ENCODE measurements at regions not wholly inside any gene's neighbourhood (a gene's known extent, or its start where the extent isn't known, plus 50 kb on each side); places are given as distances from the start of the nearest gene placed in this dataset.
"Not testable (repeated sequence)": the region's sequence is repeated elsewhere in the genome, so short reads cannot be mapped to it uniquely, and the experiment has no call there.

DNA sequence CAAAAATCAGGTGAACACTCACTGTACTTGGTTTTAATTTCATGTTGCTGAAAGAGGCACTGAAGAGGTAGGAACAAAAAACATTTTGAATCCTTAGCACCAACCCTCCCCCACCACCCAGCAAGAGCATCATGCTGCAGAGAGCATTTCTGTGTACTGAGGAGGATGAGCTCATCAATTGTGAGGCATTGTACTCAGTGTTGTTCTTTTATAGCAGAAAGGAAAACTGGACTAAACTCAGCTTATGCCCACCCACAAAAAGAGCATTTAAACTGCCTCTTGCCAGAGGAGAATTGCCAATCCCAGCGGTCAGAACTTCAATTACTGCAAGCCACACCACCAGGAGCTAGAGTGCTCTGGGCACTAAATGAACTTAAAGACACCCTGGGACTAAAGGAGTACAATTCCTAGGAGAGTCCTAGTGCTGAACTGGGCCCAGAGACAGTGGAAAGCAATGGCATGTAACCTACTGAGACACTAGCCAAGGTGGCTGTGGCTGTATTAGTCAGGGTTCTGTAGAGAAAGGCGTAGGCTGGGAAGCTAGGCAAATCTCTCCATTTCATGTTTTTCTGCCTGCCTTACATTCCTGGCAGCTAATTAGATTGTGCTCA, 280.7 kb upstream of the KLHL4 start:
- DNase-seq: no peak

DNA sequence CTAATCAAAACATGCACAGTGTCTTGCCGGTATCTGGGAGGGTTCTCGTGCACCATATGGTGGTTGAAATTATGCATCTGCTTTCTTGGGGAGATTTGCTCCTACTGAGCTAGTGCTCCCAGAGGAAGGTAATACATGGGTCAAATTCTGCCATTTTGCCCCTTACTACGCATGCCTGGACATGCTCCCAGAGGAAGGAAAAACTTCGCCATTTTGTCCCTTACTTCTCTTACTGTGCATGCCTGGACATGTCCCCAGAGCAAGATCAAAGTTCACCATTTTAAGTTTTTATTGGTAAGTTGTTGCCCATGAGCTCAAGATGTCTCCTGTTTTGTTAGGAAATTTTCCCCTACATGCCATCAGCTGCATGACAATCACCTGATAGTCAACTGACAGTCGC, 252.1 kb upstream of the KLHL4 start:
- no peak for DNase-seq

DNA sequence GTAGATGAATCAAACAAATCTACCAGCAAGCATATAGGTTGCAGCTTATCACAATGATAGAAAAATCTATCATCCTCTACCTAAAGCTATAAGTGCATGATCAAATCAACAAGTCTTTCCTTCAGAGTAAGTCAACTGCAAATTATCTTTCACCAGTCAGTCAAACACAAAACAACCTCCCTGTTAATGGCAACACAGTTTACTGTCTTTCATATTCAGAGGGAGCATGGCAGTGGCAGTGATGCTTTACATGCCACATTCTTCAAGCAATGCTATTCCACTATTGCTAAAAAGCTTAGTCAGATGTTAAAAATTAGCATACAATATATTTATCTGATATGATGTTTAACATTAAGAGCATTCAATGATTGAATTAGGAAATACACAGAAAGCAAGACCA, 245.1 kb upstream of the KLHL4 start:
- no peak for DNase-seq

DNA sequence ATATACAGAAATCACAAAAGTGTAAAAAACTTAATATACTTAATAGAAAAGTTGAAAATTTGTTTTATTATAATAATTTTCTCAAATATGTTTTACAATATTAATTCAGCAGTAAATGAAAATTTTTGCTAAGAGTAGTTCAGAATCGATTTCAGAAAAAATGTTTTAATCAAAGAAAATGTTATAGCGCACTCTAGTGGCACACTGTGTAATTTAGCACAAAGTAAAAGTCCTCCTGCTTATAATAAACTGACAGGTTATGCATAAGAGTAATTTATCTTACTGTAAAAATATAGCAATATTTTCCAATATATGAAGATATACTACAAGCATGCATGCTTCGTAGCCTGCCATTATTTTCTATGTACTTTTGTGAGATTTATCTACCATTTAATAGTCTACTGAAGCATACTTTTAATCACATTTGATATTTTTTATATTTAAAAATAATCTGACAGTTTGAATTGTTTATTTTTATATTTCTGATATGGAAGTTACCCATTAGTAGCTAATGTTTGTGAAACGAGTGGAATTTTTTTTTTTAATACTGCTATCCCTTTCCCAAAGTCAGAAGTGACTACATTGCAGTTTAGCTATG, 217.9 kb upstream of the KLHL4 start:
- DNase-seq: peak; percentile 3

DNA sequence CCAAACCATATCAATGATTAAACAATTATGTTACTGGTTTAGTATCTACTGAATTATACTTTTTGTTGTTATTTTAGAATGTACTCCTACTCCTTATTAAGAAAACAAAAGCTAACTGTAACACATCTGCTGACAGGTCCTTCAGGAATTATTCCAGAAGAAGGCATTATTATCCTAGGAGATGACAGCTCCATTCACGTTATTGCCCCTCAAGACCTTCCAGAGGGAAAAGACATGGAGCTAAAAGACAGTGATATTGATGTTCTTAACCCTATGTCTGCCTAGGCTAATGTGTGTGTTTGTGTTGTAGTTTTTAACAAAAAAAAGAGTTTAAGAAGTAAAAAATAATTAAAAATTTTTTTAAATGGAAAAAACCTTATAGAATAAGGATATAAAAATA, 206.8 kb upstream of the KLHL4 start:
- no peak for DNase-seq

DNA sequence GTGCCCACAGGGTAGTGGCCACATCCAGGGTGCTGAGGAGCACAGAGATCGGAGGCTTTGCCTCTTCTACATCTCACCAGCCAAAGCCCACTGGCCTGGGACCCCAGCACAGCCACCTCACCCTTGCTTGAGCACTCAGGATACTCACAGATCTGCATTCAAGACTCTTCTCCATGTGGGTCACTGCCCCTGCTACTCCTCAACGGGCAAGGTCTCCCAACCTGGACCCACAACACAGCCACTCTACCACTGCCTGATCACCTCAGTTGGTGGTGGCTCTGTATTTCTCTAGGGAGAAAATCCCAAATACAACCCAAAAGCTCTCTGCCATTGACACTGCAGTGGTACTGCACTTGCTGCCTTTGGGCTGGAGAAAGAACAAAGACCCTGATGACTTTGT, 190.3 kb upstream of the KLHL4 start:
- no peak for DNase-seq

DNA sequence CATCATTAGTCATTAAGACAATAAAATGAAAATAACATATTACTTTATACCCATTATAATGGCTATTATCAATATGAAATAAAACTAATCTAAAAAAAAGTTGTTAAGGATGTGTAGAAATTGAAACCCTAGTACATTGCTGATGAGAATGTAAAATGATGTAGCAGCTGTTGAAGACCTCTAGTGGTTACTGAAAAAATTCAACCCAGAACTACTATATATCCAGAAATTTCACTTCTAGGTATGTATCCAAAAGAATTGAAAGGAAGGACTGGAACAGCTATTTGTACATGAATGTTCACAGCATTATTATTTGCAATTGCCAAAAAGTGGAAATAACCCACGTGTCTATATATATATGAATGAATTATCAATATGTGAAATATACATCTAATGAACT, 180.3 kb upstream of the KLHL4 start:
- DNase-seq: no peak

DNA sequence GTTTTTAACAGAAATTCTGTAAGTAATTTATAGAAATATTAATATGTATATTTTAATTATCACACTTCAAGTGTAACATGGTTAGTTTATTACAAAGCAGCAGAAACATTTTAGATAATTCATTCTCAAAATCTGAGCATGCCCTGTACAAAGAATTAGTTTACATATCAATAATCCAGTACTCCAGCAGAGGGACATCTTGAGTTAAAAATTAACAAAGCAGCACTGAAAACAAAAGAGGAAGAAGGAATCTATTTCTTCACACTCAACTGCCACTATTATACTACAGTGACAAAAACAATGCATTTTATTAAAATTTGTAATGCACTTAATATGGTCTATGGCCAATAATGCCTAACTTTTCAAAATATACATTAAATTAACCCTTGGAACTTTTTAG, 179.1 kb upstream of the KLHL4 start:
- no peak for DNase-seq

DNA sequence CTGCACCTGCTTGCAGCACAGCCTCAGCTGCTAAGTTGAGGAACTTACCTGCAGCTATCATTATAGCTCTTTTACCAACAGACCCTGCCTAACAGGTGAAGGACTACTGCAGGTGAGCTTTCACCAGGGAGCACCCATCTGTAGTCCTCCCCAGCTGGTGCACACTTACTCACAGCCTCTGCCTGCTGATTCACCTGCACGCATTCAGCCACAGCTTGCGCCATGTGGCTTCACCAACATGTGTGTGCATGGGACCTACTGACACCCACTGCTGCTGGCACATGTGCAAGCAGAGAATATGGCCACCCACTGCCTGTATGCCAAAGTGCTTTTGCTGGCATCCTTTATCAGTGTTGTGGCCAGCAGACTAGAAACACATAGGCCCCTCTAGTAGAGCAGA, 146.7 kb upstream of the KLHL4 start:
- DNase-seq: no peak

DNA sequence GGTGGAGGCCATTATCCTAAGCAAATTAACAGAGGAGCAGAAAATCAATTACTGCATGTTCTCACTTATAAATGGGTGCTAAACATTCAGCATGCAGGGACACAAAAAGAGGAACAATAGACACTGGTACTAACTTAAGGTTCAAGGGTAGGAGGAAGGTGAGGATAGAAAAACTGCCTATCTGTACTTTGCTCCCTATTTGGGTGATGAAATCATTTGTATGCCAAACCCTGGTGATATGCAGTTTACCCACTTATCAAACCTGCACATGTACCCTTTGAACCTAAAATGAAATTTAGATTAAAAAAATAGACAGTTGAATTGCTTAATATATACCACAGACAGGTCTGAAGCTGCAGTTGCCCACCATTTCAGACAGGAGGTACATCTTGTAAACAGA, 143.3 kb upstream of the KLHL4 start:
- no peak for DNase-seq

DNA sequence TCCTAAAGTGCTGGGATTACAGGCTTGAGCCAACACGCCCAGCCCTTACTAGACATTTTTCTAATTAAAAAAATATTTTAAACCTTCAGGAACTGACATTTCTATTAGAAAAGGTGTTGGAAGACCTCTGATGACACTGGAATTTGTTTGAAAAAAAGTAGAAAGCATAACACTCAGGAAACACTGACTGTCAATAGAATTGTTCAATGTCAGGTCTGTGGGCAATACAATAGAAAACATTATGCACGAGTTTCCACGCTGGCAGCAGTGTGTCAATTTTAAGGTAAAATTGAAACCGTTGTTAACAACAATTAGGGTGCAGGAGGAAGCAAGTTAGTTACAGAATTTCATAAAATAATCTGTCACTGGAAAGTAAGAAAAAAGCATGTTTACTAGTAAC, 140.7 kb upstream of the KLHL4 start:
- no peak for DNase-seq

DNA sequence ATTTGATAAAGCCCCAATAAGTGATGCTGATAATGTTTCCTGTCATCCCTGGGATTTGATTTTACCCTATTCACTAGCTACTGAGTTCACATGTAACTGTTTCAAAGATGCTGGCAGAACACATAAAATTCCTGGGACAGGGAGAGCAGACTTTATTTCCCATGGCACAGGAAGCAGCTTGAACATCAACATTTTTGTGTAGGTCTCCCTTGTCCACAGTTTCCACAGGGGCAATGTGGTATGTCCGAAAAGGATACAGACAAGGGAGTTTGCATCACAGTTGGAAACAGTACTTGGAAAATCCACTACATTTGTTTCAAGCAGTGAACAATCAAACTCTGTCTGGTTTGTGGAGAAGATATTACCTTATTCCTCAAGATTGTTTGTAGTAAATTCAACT, 129.2 kb upstream of the KLHL4 start:
- DNase-seq: no peak

DNA sequence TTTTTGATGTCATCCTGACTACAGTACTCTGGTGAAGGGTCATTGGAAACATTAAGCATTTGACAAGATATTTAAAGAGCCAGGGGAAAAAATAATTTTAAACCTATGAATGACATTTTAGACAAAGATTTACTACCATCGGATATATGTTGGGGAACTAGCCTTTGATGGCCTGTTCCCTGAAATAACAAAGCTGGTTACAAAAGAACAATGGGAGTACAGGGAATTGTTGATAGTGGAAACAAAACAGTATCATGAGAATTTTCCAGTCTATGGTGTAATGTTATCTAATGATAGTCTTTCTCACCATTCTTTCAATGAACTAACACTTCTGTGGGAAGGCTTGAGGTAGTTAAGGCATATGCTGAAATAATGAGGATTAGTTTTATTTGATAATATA, 125.9 kb upstream of the KLHL4 start:
- DNase-seq: no peak

DNA sequence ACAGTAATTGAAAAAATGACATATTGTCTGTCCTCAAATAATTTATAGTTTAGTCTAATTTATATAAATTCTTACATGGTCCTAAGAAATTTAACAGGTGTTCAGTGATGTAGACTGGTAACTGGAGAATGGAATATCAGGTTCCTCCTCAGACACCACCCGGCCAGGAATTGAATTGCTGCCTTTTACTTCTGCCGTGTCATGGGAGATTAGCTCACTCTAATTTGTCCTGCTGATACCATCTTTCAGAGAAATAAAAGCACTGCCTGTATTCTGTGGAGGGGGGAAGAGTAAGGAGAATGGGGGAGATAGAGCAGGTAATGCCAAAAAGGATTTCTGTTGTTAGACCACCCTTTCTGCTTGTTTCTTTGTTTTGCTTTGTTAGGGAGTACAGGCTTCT, 125.2 kb upstream of the KLHL4 start:
- DNase-seq: no peak

DNA sequence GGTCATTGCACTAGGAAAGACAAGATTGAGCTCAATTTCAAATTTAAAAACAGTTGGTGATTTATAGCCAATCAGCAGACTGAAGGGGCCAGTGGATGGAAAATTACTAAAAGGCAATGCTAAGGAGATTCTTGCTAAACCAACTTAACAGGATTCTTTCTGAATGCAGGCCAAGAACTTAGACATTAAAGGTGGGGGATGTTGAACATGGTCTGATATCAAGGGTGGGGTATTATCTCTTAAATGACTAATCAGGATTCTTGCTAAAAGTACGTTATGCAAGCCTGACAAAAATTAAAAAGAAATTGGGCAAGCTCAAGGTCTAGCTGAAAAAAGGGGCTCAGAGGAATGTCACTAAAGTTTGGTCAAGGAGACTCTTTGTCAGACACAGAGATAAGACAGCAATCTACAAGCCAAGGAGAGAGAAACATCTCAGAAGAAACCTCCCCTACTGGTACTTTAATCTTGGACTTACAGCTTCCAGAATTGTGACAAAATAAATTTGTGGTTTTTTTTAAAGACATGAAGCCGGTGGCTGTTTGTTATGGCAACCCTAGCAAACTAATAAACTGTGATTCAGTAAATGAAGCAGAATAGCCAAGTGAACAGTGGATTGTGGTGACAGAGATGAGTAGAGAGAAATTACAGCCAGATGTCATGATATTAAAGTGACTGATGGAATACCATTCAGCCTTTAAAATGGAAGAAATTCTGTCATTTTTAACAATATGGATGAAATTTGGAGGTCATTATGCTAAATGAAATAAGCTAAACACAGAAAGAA, 120.3 kb upstream of the KLHL4 start:
- no peak for DNase-seq

DNA sequence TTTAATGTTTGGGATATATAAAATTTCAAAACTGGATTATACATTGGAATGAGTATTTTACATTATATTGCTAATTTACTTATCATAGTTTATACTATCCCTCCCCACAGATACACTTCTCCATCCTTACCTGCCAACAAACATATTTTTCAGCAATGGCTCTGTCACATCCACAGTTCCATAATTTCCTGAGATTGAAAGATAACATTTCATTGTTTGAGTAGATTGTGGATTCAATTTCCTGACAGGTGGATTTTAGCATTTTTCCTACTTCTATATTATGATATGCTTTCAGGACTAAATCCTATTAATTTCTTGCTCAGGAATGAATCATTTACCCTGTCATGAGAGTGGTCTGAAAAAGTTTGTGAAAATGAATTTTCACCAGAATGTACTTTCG, 115.3 kb upstream of the KLHL4 start:
- no peak for DNase-seq

DNA sequence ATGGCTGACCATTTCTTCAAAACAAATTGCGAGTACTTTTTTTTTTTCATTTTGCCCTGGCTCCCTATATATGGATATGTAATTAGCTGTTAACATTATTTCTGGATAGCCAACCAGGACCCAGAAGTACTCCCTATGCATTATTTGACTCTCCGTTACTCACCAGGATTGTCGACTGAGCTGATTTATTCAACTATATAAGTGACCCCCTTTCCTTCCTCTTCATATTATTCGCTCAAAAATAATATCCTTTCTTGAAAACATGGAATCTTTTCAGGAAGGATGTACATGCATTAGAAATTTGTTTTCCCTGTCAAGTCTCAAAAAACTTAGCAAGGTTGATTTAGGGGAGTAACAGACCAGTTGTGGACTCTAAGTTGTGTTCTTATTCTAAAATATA, 114.1 kb upstream of the KLHL4 start:
- no peak for DNase-seq

DNA sequence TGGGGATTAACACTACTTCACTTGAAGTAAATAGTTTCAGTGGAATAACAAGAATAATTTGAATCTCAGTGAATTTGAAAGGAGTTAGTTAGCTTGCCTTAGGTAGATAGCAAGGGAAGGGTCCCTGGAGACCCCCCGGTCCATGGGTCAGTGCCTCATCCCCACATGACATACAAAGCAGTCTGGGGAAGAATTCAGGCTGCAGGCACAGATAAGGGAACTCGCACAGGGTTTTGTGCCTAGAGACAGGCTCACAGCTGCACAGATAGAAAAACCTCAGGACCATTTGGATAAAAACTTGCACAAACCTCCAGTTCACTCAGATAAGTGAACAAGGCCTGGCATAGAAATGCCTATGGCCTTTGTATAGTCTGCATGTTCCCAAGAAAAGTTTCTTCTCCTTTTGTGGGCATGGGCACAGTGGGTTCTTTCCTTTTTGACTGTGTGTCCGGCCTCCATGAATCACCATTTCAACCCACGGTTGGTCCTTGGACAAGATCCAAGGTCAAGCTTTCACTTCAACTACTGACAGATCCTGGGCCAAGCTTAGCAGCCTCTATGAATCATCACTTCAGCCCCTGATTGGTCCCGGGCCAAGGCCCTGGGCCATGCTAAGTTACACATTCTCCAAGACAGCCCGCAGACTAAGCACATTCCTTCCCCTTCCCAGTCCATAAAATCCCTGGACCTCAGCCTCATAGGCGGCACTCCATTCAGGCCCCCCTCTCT, 108.3 kb upstream of the KLHL4 start:
- peak; percentile 13 for DNase-seq

DNA sequence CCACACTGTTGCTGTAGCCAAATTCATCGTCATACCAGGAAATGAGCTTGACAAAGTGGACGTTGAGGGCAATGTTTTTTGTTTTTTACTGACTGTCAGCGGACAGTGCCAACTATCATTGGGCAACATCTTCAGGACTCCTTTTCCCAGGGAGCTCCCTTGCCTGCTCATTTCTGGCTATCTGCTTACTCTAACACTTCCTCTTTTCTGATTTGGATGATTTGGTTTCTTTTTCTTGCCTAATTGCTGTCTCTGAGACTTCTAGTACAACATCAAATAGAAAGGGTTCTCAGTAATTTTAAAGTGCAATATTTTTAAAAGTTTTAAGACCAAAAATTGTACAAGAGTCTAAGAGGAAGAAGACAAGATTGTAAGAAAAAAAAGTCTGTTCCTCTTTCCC, 92.0 kb upstream of the KLHL4 start:
- DNase-seq: no peak

DNA sequence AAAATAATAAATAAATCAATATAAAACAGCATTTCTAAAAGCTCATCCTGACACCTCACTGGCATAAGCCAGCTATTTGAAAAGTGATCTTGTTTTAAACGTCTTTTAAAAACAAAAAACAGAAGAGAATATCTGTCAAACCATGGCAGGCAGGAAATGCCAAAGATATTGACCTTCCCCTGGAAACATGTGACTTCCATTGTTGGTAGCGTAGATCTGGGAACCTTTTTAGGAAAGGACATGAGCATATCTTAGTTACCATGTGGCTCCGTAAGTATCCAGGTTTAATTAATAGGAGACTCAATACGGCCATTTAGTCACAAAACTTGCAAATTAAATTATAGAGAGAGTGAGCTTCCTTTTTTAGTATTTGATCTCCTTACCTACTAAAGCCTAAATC, 83.0 kb upstream of the KLHL4 start:
- DNase-seq: no peak

DNA sequence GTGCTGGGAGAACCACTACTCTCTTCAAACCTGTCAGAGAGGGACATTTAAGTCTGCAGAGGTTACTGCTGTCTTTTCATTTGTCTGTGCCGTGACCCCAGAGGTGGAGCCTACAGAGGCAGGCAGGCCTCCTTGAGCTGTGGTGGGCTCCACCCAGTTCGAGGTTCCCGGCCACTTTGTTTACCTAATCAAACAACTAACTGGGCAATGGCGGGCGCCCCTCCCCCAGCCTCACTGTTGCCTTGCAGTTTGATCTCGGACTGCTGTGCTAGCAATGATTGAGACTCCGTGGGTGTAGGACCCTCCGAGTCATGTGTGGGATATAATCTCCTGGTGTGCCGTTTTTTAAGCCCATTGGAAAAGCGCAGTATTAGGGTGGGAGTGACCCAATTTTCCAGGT, 69.0 kb upstream of the KLHL4 start:
- not testable (repeated sequence) for DNase-seq

DNA sequence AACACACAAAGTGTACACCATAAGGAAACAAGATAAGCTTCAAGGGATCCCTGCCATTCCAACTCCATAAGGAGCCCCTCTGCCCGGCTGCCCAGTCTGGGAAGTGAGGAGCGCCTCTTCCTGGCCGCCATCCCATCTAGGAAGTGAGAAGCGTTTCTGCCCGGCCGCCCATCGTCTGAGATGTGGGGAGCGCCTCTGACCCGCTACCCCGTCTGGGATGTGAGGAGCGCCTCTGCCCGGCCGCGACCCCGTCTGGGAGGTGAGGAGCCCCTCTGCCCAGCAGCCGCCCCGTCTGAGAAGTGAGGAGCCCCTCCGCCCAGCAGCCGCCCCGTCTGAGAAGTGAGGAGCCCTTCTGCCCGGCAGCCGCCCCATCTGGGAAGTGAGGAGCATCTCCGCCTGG, 51.8 kb upstream of the KLHL4 start:
- not testable (repeated sequence) for DNase-seq

Measured in hindlimb muscle (tissue), 1 donor.